Fibroblast of pulmonary artery (primary cell): ENCODE measurements at regions not wholly inside any gene's neighbourhood (a gene's known extent, or its start where the extent isn't known, plus 50 kb on each side); places are given as distances from the start of the nearest gene placed in this dataset.

Experiments
- DNase-seq: peaks from one replicate; pipeline ENCODE4 v3.0.0-alpha.2; 2010; ENCODE audit warnings: low read depth
- H3K4me3 ChIP-seq: replicated peaks from 2 replicates; pipeline ENCODE4 v1.5.1; 2011; ENCODE audit warnings: low read depth, mild to moderate bottlenecking, control low read depth, low read length, moderate library complexity
- TF ChIP-seq, protein P1 (sequence below): IDR thresholded peaks from 2 replicates; pipeline ENCODE4 v1.5.1; 2011; ENCODE audit warnings: mild to moderate bottlenecking, control low read depth, low read length, inconsistent platforms; ENCODE audit errors: missing control alignments

DNA sequence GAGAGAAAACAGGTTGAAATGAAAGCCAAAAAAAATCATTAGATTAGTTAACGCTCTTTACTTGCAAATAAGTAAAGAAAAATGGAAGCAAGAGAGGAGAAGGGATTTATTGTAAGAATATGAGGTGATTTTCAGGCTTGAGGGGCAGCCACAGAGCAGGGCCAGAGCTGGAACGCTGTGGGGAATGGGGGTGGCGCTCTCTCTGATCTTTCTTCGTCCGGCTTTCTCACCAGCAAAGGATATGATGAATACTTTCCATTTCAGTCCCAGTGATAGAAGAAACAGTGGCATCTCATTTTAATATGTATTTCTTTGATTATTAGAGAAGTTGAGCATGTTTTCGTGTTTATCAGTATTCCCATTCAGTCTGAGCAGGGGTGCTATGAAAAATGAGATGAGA lies 112.2 kb downstream of the SKIDA1 start:
- TF ChIP-seq, protein P1, sequence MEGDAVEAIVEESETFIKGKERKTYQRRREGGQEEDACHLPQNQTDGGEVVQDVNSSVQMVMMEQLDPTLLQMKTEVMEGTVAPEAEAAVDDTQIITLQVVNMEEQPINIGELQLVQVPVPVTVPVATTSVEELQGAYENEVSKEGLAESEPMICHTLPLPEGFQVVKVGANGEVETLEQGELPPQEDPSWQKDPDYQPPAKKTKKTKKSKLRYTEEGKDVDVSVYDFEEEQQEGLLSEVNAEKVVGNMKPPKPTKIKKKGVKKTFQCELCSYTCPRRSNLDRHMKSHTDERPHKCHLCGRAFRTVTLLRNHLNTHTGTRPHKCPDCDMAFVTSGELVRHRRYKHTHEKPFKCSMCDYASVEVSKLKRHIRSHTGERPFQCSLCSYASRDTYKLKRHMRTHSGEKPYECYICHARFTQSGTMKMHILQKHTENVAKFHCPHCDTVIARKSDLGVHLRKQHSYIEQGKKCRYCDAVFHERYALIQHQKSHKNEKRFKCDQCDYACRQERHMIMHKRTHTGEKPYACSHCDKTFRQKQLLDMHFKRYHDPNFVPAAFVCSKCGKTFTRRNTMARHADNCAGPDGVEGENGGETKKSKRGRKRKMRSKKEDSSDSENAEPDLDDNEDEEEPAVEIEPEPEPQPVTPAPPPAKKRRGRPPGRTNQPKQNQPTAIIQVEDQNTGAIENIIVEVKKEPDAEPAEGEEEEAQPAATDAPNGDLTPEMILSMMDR: no peak
- no peak overlapping the region for H3K4me3 ChIP-seq
- no peak for DNase-seq

DNA sequence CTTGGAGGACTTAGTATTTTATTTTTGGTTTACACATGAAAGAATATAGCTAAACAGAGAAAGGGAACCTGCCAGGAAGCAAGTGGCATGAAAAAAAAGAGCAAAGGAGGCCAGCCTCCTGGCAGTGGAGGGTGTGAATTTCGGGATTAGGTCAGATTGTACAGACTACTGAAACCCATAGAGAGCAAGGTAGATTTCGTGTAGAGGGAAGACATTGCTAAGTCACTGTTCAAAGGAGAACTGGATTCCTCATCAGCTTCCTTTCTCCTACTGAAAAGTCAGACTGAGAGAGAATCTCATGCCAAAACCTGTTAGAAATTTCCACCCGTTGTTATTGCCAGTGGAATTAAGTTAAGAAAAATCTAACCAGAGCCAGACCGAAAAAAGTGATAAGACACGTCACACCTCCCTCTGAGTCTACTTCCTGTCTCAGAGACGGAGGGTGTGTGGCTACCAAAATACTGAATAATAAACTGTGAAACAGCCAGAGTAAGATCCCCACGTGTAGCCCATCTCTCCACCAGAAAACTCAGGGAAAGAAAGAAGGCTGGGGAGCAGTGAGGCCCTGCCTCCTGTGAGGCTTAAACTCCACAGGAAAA lies 118.8 kb downstream of the SKIDA1 start:
- peak; percentile 69 for DNase-seq
- no peak overlapping the region for H3K4me3 ChIP-seq
- TF ChIP-seq, protein P1: no peak

DNA sequence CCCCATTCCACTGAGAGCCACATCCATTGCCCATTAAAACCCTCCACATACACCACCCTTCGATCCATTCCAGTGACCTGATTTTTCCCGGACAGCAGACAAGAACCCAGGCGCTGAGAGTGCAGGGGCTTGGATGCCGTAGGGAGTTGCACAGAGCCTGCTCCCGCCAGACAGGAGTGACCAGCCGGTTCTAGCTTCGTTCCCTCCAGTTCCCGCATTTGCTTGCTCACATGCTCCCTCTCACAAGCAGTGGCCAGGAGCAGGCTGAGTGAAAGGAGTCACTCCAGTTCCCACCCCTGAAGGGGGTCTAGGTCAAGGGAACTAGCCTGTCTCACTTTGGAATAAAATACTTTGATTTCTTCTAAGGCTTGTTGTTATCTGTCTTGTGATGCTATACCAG lies 119.5 kb downstream of the SKIDA1 start:
- TF ChIP-seq, protein P1: no peak
- DNase-seq: no peak
- H3K4me3 ChIP-seq: no peak overlapping the region

DNA sequence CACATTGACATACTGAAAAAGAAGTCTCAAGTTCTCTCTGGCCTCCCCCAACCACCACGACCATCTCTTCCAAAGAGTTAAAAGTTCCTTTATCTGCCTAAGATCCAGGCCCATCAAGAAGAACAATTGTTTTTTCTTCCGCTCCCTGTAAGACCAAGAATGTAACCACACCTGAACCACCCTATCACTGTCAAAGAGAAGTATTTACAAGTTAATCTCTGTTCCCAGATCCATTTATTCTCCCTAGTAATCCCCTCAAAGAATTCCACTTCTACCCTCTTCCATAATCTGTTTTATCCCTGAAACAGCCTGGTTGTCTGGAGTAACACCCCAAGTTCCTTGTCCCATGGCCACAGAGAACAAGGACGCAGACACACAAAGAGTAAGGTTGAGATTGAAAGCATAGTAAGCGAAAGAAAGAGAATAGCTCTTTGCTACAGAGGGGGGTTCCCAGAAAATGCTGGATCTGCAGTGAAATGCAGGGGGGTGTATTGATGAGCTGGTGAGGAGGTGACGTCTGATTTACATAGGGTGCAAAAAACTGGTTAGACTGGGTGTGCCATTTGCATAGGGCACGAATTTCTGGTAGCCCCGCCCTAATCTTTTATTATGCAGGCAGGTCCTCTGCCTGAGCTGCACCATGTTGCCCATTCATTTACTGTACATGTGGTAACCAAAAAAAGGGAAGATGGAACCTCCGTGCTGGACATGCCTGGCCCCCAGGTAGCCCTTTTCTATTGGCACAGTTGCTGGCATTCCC lies 122.0 kb downstream of the SKIDA1 start:
- DNase-seq: no peak
- TF ChIP-seq, protein P1: no peak
- H3K4me3 ChIP-seq: no peak overlapping the region

DNA sequence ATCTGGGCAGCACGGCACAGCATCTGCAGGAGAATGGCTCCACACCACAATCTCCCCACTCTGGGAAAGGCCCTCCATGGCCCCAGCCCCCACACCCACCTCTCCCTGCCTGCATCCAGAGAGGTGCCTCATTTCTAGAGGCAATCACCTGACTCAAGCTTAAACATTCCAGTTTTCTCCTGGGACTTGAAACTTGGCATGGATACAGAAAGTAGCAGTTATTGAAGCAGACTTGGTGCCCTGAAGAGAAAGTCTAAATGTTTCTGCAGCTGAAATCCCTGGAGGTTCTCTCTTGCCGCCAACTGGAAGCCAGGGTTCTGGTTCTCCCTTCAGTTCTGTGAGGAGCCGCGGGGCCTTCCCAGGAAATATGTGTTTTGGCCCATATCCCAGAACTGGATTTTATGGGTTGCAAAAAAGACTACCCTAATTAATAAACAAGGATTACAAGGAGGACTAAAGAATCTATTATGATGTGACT lies 122.8 kb downstream of the SKIDA1 start:
- peak; percentile 80 for DNase-seq
- H3K4me3 ChIP-seq: no peak overlapping the region
- TF ChIP-seq, protein P1: no peak

DNA sequence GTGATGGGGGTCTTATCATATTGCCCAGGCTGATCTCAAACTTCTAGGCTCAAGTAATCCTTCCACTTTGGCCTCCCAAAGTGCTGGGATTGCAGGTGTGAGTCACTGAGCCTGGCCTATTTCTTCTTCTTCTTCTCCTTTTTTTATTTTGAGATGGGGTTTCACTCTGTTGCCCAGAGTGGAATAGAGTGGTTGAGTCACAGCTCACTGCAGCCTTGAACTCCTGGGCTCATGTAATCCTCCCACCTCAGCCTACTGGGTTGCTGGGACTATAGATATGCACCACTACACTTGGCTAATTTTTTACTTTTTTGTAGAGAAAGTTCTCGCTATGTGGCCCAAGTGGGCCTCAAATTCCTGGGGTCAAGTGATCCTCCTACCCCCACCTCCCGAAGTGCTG lies 124.3 kb downstream of the SKIDA1 start:
- TF ChIP-seq, protein P1: no peak
- no peak for DNase-seq

More for the DNA sequence above, 124.3 kb downstream of the SKIDA1 start:
- no peak overlapping the region for H3K4me3 ChIP-seq
